Omental fat pad (tissue), 3 donors: ENCODE measurements at regions not wholly inside any gene's neighbourhood (a gene's known extent, or its start where the extent isn't known, plus 50 kb on each side); places are given as distances from the start of the nearest gene placed in this dataset.

Experiments used
- ATAC-seq: fragments of 150-250 bp; one replicate; pipeline ENCODE4 v1.9.1; 2016; ENCODE audit warnings: mild to moderate bottlenecking, moderate library complexity; ENCODE audit not compliant: low FRiP score
- DNase-seq: peaks from one replicate; pipeline ENCODE4 v3.0.0-alpha.2; 2019; ENCODE audit warnings: low spot score
- CTCF ChIP-seq, 3 donors: fragments of 450-650 bp; IDR thresholded peaks; one replicate each; pipeline ENCODE4 v1.5.1; 2016 to 2017; ENCODE audit warnings: antibody characterized with exemption in 3 of 3, mild to moderate bottlenecking in 3 of 3, moderate library complexity in 2 of 3

GRCh38 chr4:153939570-153939969 is 150.7 kb upstream of the SFRP2 start:
- no peak for ATAC-seq
- DNase-seq: no peak
- TF ChIP-seq CTCF (IDR thresholded peaks at IDR 0.05): no peak

GRCh38 chr4:153938994-153939393 is 150.1 kb upstream of the SFRP2 start:
- ATAC-seq: no peak

GRCh38 chr4:153937289-153937688 is 148.4 kb upstream of the SFRP2 start:
- DNase-seq (no peak), ATAC-seq (no peak)
- no peak for TF ChIP-seq CTCF (IDR thresholded peaks at IDR 0.05)

More at GRCh38 chr4:153938994-153939393, 150.1 kb upstream of the SFRP2 start:
- DNase-seq: no peak
- TF ChIP-seq CTCF (IDR thresholded peaks at IDR 0.05): no peak

- no peak for TF ChIP-seq CTCF (IDR thresholded peaks at IDR 0.05)
- ATAC-seq: no peak
- no peak for DNase-seq
Measured at GRCh38 chr4:153936121-153936520, 147.2 kb upstream of the SFRP2 start.

- no peak for TF ChIP-seq CTCF (IDR thresholded peaks at IDR 0.05)
- peak; percentile 29 for ATAC-seq
- no peak for DNase-seq
Measured at GRCh38 chr4:153934688-153935017, 145.8 kb upstream of the SFRP2 start.

GRCh38 chr4:153933915-153934687 is 145.2 kb upstream of the SFRP2 start:
- no peak for TF ChIP-seq CTCF (IDR thresholded peaks at IDR 0.05)
- ATAC-seq (peak; percentile 24), DNase-seq (no peak)

GRCh38 chr4:153931804-153932203 is 142.9 kb upstream of the SFRP2 start:
- DNase-seq: no peak
- no peak for TF ChIP-seq CTCF (IDR thresholded peaks at IDR 0.05)
- peak; percentile 78 for ATAC-seq
